Fibroblast of peridontal ligament (primary cell): ENCODE measurements at regions not wholly inside any gene's neighbourhood (a gene's known extent, or its start where the extent isn't known, plus 50 kb on each side); places are given as distances from the start of the nearest gene placed in this dataset.

Experiments used
- DNase-seq: peaks from one replicate; pipeline ENCODE4 v3.0.0-alpha.2; 2010; ENCODE audit errors: extremely low read depth

DNA sequence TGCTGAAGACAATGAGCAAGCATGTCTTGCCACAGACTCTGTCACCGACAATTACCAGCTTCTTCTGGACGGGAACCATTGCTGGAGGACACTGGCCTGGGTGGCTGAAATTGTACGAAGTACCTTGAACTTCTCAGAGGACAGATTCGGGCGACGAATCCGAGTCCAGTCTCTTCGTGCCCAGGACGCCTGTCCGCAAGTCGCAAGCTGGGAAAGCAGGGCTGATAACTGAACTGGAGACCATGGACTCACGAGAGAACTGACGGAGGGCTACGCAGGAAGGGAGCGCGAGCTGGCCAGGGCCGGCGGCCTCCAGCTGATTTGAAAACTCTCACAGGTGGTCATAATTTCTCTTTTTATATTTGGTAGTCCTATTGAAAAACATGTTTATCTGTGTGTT, 1229.5 kb upstream of the MAP3K7 start:
- no peak for DNase-seq

DNA sequence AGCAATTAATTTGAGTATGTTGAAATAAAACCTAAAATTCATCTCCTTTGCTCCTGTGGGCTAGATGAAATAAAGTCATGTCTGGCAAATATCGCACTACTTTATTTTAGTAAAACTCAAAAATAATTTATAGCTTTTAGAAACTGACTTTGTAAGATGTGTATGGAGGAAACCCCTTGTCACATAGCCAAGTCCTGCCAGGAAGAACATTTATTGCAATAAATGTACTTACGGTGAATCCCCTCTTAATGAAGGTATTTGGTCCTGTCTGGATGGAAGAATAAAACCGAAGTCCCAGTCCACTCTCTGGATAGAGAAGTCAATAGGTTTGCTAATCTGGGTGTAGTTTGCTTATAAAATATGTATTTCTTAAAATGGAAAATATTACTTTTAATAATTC, 1226.8 kb upstream of the MAP3K7 start:
- no peak for DNase-seq

DNA sequence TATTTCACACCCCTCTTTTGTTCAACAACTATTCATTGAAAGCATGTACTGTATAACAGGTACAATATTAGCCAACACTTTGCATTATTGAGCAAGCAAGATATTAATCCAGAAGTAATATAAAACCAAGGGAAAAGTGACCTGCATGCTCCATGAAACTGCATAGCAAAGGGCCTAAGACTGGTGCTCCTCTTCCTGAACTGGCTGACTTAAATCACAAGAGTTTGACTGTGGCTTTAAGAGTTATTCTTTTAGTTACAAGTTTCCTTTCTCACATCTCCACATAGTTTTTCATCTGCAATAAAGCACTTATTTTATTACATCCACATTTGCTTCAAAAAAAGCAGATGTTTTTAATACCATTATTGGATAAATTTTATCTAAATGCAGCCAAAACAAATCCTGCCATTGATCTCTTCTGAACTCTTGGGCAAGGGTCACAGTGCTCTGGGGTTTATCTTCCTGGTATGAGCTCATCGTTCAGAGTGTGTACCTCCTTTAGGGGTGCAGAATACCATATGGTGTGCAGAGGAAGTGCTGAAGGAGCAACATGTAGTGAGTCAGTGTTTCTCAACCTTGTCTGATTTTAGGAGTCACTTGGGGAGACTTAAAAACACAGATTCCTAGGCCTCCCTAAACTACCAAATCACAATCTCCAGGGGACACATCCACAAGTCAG, 1225.9 kb upstream of the MAP3K7 start:
- DNase-seq, result no peak

DNA sequence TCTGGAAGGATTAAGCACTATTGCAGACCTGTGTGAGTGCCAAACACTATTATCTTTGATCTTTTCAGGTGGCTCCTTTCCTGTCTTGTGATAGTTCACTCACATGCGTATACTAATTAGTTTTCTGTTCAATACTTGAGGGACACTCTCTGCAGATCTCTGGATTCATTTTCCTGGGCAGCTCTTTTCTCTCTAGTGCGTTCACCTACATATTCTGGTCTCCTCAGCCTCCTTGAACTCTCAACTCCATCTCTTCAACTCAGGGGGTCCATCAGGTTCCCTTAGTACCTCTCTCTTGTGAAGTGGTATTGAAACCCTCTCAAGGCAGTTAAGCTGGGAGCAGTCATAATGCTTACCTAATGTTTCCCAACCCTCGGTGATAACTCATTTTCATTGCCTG, 1218.1 kb upstream of the MAP3K7 start:
- no peak for DNase-seq

DNA sequence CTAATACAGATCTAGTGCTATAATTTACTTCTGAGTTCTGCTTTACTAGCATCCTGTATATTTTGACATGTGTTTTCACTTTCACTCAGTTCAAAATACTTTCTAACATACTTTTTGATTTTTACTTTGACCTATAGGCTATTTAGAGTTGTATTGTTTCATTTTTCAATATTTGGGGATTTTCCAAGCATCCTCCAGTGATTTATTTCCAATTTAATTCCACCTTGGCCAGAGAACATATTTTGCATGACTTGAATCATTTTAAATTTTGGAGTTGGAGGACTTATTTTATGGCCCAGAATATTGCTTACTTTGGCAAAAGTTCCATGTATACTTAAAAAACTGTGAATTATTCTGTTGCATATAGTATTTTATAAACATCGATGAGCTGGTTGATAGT, 1215.6 kb upstream of the MAP3K7 start:
- DNase-seq, result no peak

DNA sequence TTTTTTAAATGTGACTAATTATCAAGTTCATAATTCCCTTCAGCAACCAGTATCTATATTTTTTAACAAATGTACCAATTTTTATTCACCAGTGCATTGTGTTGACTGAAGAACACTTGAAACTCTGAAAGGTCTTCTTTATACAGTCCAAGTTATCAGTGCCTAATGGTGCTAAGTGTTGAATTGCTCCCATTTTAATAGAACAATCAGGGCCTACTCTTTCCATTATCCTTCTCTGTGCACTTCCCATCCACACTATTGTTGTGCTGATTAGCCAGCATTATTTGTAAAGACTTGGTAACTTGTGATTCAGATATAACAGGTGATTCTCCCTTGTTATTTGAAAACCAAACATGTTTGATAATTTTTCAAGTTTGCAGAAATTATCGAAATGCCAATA, 1209.7 kb upstream of the MAP3K7 start:
- DNase-seq, result no peak

DNA sequence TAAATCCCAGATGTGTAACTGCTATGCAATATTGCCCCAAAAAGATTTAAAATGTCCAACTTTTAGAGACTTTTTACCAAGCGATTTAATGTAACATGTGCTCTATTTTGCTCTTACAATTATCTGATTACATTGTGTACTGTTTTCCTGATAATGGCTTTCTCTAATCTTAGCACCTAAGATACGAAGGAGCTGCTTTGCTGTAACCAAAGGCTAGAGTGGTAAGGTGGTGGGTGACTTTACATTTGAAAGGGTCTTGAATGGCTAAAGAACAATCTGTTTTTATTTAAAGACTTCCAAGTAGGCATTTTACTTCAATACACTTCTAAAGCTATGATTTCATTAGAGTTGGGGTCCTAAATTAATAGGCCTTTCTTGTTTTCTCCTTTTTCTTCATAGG, 1201.6 kb upstream of the MAP3K7 start:
- DNase-seq, result no peak

DNA sequence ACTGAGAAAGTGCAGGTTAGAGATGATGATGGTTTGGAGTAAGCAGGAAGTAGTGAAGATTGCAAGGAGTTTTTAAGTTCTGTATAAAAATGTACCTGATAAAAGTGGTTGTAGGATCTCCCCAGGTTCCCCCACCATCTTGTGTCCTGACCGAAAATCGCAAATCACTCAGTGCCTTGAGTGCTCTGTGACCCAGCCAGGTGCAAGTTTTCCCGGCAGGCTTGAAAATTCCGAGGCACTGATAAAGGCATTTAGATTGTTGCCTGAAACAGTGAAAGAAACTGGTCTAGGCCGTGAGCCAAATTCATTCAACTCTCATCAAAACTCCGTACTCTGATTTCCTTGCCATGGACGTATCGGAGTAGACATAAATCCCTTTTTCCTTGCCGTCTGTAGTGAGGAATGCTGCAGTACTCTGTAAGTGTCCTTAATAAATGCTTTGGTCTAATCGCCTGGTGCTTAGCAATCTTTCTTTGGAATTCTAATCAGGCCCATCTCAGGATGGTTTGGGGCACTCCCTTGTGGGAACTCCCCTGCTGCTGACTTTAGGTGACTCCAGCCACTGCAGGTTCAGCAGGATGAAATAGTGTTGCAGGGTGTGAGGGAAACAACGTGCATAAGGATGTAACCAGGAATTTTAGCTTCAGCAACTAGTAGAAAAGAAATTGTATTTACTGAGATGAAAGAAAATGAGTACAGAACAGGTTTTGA, 1199.8 kb upstream of the MAP3K7 start:
- DNase-seq, result no peak

DNA sequence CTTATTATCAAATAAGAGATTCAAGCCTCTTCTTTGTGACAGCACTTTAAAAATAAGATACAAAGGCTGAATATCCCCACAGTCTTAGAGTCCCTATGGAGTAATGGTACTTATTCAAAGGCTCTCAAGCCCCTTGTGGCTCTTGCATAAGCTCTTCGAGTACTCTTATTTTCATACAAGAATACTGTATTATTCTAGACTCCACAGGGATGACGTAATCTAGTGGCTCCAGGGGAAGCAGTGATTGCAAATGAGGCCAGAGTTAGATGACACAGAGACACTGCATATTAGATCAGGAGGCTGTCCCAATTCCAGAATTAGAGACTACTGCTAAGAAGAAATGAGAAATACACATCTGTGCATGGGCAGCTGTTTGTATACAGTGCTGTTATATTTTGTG, 1195.9 kb upstream of the MAP3K7 start:
- DNase-seq, result no peak

DNA sequence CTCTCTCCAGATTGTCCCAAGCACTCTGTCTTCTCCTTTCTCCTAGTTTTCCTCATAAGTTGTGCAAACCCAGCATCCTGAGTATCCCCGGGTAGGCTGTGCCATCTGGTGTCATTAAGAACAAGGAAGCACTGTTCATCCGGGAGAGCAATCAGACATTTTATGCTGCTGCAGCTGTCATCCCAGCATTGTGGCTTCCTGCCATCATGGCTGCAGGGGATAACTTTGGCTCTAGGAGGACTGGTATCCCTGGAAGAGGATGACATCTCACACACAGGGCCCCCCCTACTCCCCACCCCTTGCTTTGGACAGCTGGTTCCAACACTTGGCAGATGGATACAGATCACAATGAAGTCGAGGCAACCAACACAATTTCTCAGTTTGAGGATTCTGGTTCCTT, 1195.1 kb upstream of the MAP3K7 start:
- DNase-seq, result no peak

DNA sequence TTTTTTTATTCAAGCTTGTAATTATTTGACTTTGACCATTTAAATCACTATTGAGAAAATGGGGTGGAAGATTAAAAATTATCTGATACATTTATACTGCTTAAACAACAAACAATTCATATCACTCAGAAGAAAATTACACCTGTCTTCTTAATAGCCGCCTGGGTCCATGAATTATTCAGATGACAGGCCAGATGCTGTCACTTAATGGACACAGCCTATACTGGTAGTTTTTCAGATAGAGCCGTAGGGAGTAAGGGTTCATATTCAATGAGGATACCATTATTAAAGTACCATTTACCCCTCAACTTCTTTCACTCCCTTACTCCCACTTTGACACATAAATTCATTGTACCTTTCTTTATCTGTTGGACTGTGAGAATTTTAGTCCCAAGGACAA, 1193.4 kb upstream of the MAP3K7 start:
- no peak for DNase-seq

DNA sequence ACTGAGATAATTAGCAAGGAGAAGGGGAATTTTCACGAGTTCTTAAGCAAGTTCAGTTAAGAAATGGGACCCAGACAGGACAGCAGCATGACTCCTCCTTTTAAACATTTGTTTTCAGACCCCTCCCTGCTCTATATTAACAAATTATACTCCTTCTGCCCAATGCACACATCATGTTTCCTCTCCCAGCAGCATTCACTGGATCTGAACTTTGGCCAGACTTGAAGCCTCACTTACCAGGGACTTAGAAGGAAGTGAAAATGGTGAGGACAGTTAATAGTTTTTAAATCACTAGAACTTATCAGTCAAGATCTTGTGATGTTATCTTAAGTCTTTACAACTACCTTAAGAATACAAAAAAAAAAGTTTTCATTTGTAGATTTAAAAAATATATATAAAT, 1174.7 kb upstream of the MAP3K7 start:
- DNase-seq, result no peak

DNA sequence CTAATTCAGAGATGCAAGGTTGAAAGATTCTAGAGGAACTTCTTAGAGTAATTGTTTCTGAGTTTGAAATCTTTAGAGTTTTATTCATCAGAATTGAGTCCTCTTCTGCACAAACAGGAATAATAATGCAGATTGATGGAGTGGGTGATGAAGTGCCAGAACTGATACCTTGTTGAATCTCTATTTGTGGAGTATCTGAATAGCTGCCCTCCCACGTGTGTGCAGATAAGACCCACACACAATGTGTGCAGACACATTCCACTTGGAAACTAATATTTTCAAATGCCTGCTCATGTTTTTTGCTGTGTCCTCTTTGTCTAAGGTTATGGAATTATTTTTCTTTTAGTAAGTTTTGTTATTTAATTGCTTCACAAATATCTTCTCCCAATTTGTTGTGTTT, 1167.8 kb upstream of the MAP3K7 start:
- DNase-seq, result no peak

DNA sequence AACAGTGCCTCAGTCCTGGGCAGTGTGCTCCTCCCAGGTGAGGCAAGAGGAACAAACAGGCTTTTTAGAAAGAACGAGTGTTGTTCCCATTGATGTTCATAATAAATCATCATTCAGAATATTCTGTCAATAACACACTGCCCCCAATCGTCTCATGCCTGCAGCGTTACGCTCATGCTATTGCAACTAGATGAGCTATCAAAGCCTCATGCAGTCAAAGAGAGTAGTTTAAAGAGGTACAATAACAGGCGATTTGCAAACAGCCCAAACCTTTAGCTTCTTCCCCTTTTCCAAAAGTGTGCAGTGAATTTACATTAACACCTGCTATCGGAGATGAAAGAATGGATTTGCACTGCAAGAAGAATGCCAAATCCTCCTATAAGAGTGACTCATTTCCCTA, 1164.7 kb upstream of the MAP3K7 start:
- no peak for DNase-seq

DNA sequence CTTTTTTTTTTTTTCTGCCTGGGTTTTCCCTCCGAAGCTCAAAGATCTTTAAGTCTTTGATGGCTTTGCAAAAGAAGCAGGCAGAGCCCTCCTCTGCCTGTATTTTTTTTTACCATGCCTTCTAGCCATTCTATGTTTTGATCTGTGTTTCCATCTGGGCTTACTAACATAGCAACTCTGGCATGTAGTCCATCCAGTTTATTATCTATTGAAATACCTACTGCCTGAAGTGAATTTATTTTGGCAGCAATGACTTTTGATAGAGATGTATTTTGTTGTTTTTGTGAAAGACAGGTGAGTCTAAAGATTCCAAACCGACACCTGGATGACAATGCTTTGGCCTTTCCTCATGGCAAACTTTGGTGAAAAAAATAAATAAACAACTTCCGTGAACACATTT, 1157.7 kb upstream of the MAP3K7 start:
- no peak for DNase-seq

DNA sequence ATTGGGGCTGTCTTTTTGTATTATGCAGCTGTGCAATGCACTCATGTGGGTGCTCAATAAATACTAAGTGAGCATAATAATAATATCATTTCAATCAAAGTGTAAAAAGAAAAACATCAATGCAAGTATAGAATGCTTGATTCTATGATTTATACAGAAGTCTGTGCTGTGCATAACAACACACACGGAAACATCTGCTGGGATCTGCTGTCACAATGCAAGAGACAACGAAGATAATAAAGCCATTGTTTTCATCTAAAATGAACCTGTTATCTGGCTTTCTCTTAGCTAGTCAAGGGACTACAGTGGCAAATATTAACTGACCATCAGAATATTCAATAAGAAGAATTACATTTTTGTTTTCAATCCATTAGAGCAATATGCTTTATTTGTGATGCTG, 1156.9 kb upstream of the MAP3K7 start:
- DNase-seq, result no peak

DNA sequence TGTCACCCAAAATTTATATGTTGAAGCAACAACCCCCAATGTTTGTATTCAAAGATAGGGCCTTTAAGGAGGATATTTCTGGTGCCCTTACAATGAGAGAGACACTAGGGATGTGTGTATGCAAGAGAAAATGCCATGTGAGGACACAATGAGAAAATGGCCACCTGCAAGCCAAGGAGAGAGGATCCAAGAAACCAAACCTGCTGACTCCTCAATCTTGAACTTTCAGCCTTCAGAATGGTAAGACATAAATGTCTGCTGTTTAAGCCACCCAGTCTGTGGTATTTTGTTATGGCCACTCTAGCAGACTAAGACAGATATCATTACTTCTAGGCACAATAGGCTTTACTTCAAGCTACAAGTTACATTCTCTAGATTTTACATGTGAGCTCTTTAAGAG, 1145.1 kb upstream of the MAP3K7 start:
- DNase-seq, result no peak

DNA sequence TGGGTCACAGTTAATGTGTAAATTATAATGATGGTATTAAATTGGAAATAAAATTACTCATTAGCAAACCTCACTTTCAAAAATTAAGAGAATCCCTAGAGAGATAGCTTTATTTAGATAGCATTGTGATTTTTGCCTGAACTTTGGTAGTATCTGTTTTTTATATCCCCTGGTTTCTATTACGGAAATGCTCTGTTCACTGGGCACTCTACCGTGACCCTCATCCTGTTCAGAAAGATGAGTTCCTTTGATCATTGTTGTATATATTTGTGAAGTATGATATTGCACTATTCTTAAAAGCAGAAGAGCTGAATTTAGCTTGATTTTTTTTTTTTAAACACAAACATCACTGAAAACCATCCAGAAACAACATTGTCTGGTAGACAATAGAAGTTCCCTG, 1143.8 kb upstream of the MAP3K7 start:
- no peak for DNase-seq

DNA sequence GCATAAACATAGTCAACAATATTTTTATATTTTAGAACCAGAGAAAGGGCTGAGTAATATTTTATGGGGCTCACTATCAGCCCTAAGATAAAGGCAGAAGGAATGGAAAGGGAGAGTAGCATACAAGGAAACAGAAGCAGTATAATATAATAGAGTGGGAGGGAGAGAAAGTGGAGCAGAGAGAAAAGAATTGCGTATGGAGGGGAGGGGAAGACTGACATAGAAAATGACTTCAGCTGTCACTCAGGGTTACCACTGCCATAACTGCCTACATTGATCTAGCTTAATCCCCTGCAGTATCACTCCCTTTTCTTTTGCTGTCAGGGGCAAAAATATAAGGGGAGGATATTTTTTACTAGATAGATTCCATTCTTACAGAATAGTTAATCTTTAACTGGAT, 1133.5 kb upstream of the MAP3K7 start:
- DNase-seq, result no peak

DNA sequence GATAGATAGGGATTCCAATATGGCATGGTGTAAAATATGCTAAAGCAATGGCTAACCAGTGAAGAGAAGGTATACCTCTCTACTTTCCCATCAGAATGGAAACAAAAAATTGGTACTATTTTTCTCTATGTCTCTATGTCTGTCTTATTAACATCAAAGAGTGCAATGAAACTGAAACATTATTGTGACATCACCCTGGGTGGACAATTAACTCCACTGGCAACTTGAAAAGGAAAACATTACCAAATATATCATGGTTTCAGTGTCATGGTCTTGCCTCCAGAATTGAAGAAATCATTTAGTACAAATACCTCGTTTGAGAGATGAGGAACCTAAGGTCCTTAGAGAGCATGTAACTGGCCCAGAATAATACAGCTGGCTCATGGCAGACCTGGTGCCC, 1132.5 kb upstream of the MAP3K7 start:
- no peak for DNase-seq

DNA sequence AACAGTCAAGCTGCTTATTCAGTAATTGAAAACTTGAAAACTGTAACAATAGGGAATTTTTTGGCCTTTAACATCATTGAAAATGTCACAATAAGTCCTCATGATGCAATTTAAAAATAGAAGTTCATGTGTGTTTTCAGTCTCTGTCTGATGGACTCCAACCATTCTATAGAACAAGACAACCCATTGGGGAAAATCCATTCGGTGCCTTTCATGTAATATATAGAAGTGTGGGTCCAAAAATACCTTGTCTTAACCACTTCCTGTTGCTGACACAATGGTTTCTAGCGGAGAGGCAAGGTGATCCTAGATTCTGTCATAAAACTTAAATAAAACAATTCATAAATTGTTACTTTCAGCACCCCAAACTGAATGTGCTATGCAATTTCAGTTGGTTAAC, 1131.3 kb upstream of the MAP3K7 start:
- DNase-seq, result no peak

DNA sequence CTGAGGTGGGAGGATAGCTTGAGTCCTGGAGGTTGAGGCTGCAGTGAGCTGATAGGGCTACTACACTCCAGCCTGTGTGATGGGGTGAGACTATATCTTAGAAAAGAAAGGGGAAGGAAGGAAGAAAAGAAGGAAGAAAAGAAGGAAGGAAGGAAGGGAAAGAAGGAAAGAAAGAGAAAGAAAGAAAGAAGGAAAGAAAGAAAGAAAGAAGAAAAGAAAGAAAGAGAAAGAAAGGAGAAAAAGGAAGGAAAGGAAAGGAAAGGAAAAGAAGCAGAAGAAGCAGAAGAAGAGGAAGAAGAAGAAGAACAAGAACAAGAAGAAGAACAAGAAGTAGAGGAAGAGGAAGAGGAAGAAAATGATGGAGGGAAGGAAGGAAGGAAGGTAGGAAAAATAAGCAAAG, 1130.2 kb upstream of the MAP3K7 start:
- no peak for DNase-seq

DNA sequence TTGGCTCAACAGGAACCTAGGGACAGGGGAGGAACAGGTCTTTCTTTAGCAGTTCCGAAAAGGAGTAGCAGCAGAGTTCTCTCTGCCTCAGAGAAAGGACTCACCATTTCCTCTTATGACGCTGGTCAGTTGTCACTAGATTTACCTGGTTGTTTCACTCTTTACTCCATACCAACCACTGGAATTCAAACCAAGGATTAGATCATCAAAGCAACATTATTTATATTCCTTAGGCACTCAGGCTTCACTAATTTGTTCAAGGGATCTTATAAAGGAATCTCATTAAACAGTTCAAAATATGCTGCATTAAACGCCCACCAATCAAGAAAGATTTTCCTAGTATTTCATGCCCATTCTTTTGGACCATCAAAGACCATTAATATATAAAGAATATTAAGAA, 1129.5 kb upstream of the MAP3K7 start:
- DNase-seq, result no peak
